HEK293T (cell line): ENCODE measurements at regions not wholly inside any gene's neighbourhood (a gene's known extent, or its start where the extent isn't known, plus 50 kb on each side); places are given as distances from the start of the nearest gene placed in this dataset.

Source experiments
- BHLHE40 ChIP-seq: fragments of 450-650 bp; IDR thresholded peaks from 2 replicates; pipeline ENCODE4 v1.6.1; 2016; ENCODE audit warnings: mild to moderate bottlenecking, moderate library complexity, borderline replicate concordance
- ELF4 ChIP-seq: fragments of 450-650 bp; IDR thresholded peaks from 2 replicates; pipeline ENCODE4 v1.6.1; 2017; ENCODE audit warnings: antibody characterized with exemption
- FOXM1 ChIP-seq: fragments of 450-650 bp; IDR thresholded peaks from 2 replicates; pipeline ENCODE4 v1.6.1; 2017; ENCODE audit warnings: mild to moderate bottlenecking, borderline replicate concordance
- L3MBTL2 ChIP-seq: fragments of 450-650 bp; conservative IDR thresholded peaks from 2 replicates; pipeline ENCODE4 v1.6.1; 2016; ENCODE audit warnings: mild to moderate bottlenecking
- LEF1 ChIP-seq: fragments of 450-650 bp; IDR thresholded peaks from 2 replicates; pipeline ENCODE4 v1.6.1; 2017; ENCODE audit warnings: mild to moderate bottlenecking, borderline replicate concordance
- SUZ12 ChIP-seq: fragments of 450-650 bp; IDR thresholded peaks from 2 replicates; pipeline ENCODE4 v1.6.1; 2016; ENCODE audit warnings: mild to moderate bottlenecking

DNA sequence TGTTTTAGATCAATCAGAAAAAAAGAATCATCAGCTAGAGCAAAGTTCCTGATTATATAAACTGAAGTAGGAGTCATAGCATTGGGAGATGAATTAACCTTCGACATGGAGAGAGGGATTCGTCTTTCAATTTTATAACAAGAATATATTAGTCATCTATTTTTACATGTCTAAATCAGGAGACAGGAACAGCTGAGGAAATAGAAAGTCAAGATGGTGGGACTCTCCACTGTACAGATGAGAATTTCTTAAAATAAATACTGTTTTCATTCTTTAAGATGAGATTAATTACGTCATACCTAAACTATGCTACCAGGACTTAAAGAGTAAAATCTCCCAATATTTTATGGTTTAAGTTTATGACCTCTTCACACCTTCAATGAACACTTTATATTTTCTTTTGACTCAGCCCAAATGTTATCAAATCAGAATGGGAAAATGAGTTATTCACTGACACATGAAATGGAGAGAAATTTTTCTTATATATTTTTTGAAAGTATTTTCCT lies 1137.7 kb downstream of the EPHA7 start:
- TF ChIP-seq ELF4 (no peak), FOXM1 (no peak), SUZ12 (no peak), BHLHE40 (no peak), LEF1 (no peak), L3MBTL2 (no peak)
